Caki2 (cell line): ENCODE measurements at regions not wholly inside any gene's neighbourhood (a gene's known extent, or its start where the extent isn't known, plus 50 kb on each side); places are given as distances from the start of the nearest gene placed in this dataset.

Experiments
- DNase-seq: peaks from one replicate; pipeline ENCODE4 v3.0.0-alpha.2; 2015; ENCODE audit warnings: low read depth
- in situ Hi-C: cut with HindIII; loops from 2 replicates; pipeline ENCODE4 v1.10.0; 2016; ENCODE audit warnings: low sequenced_read_pairs, low pct_unique_long_range_greater_than_20kb, mixed read lengths

GRCh38 chr10:43982250-43982649, 333.6 kb upstream of the ZNF32 start:
- DNase-seq, result no peak
- in situ Hi-C loops, result no loop called here

- in situ Hi-C loops, result no loop called here
- DNase-seq, result no peak
Measured at GRCh38 chr10:43981696-43982095, 333.0 kb upstream of the ZNF32 start.

GRCh38 chr10:43981232-43981631, 332.6 kb upstream of the ZNF32 start:
- in situ Hi-C loops, result no loop called here
- DNase-seq, result peak; percentile 78

GRCh38 chr10:43980715-43981114, 332.0 kb upstream of the ZNF32 start:
- no peak for DNase-seq
- in situ Hi-C loops, result no loop called here

GRCh38 chr10:43980313-43980712, 331.6 kb upstream of the ZNF32 start:
- in situ Hi-C loops, result no loop called here
- no peak for DNase-seq

- DNase-seq, result no peak
- in situ Hi-C loops, result no loop called here
Measured at GRCh38 chr10:43979551-43979950, 330.9 kb upstream of the ZNF32 start.

GRCh38 chr10:43978936-43979335, 330.3 kb upstream of the ZNF32 start:
- in situ Hi-C loops, result no loop called here
- DNase-seq, result no peak

GRCh38 chr10:43978091-43978490, 329.4 kb upstream of the ZNF32 start:
- DNase-seq, result no peak
- in situ Hi-C loops, result no loop called here

GRCh38 chr10:43976292-43976691, 327.6 kb upstream of the ZNF32 start:
- no peak for DNase-seq
- in situ Hi-C loops, result no loop called here

- in situ Hi-C loops, result no loop called here
Measured at GRCh38 chr10:43973801-43974200, 325.1 kb upstream of the ZNF32 start.

GRCh38 chr10:43972976-43973647, 324.4 kb upstream of the ZNF32 start:
- DNase-seq, result no peak
- in situ Hi-C loops, result no loop called here

More at GRCh38 chr10:43973801-43974200, 325.1 kb upstream of the ZNF32 start:
- no peak for DNase-seq

- DNase-seq, result no peak
- in situ Hi-C loops, result no loop called here
Measured at GRCh38 chr10:43971981-43972380, 323.3 kb upstream of the ZNF32 start.

- in situ Hi-C loops, result no loop called here
- DNase-seq, result no peak
Measured at GRCh38 chr10:43971306-43971705, 322.6 kb upstream of the ZNF32 start.

GRCh38 chr10:43970717-43971116, 322.0 kb upstream of the ZNF32 start:
- in situ Hi-C loops, result no loop called here
- DNase-seq, result no peak

GRCh38 chr10:43970018-43970698, 321.5 kb upstream of the ZNF32 start:
- in situ Hi-C loops, result no loop called here
- no peak for DNase-seq

- no peak for DNase-seq
- in situ Hi-C loops, result no loop called here
Measured at GRCh38 chr10:43969506-43969905, 320.8 kb upstream of the ZNF32 start.

GRCh38 chr10:43968961-43969360, 320.3 kb upstream of the ZNF32 start:
- in situ Hi-C loops, result no loop called here
- no peak for DNase-seq

GRCh38 chr10:43968076-43968475, 319.4 kb upstream of the ZNF32 start:
- in situ Hi-C loops, result no loop called here
- DNase-seq, result no peak

- in situ Hi-C loops, result no loop called here
- no peak for DNase-seq
Measured at GRCh38 chr10:43966571-43966965, 317.9 kb upstream of the ZNF32 start.

GRCh38 chr10:43965918-43966570, 317.4 kb upstream of the ZNF32 start:
- in situ Hi-C loops, result no loop called here
- DNase-seq, result no peak
